Naive thymus-derived CD8-positive, alpha-beta T cell (primary cell): ENCODE measurements at regions not wholly inside any gene's neighbourhood (a gene's known extent, or its start where the extent isn't known, plus 50 kb on each side); places are given as distances from the start of the nearest gene placed in this dataset.
"Not testable (repeated sequence)": the region's sequence is repeated elsewhere in the genome, so short reads cannot be mapped to it uniquely, and the experiment has no call there.

Experiments
- ATAC-seq, 2 donors: fragments of 150-1000 bp; cut with Tn5 transposase in 1 of 2; sonication (Bioruptor Pico), chemical (Tn5 transposase) in 1 of 2; 1 replicate in 1 of 2; 2 replicates in 1 of 2; pipeline ENCODE4 v1.10.0; 2021; ENCODE audit warnings: mild to moderate bottlenecking in 2 of 2, moderate library complexity in 2 of 2
- POLR2A ChIA-PET: fragments of 350-600 bp; sonication (Branson Sonifier 250); formaldehyde crosslinking; loops from one replicate; lab custom pipeline; 2021; ENCODE audit warnings: antibody characterized with exemption; lab: Charles Lee
- DNase-seq, 10 donors: peaks; one replicate each; pipeline versions ENCODE4 v3.0.0 to v3.0.0-alpha.2; 2020 to 2022
- H3K27ac Mint-ChIP-seq, 10 donors: one replicate each; pipeline ENCODE4 v1.8.0; 2020 to 2022; ENCODE audit warnings: mild to moderate bottlenecking in 10 of 10, mixed read lengths in 10 of 10, moderate library complexity in 4 of 10, inconsistent platforms in 1 of 10
- H3K27me3 Mint-ChIP-seq, 5 donors: one replicate each; pipeline ENCODE4 v1.8.0; 2021 to 2022; ENCODE audit warnings: mixed read lengths in 5 of 5
- H3K36me3 Mint-ChIP-seq, 3 donors: one replicate each; pipeline ENCODE4 v1.8.0; 2020 to 2022; ENCODE audit warnings: mixed read lengths in 3 of 3, mild to moderate bottlenecking in 2 of 3, inconsistent platforms in 1 of 3
- H3K4me1 Mint-ChIP-seq, 4 donors: one replicate each; pipeline ENCODE4 v1.8.0; 2021 to 2022; ENCODE audit warnings: mixed read lengths in 4 of 4
- H3K4me3 Mint-ChIP-seq, 10 donors: one replicate each; pipeline ENCODE4 v1.8.0; 2020 to 2022; ENCODE audit warnings: mild to moderate bottlenecking in 10 of 10, mixed read lengths in 10 of 10, moderate library complexity in 6 of 10, inconsistent platforms in 1 of 10
- H3K9me3 Mint-ChIP-seq, 9 donors: one replicate each; pipeline ENCODE4 v1.8.0; 2020 to 2022; ENCODE audit warnings: mixed read lengths in 9 of 9, mild to moderate bottlenecking in 3 of 9, inconsistent platforms in 1 of 9, moderate library complexity in 1 of 9

DNA sequence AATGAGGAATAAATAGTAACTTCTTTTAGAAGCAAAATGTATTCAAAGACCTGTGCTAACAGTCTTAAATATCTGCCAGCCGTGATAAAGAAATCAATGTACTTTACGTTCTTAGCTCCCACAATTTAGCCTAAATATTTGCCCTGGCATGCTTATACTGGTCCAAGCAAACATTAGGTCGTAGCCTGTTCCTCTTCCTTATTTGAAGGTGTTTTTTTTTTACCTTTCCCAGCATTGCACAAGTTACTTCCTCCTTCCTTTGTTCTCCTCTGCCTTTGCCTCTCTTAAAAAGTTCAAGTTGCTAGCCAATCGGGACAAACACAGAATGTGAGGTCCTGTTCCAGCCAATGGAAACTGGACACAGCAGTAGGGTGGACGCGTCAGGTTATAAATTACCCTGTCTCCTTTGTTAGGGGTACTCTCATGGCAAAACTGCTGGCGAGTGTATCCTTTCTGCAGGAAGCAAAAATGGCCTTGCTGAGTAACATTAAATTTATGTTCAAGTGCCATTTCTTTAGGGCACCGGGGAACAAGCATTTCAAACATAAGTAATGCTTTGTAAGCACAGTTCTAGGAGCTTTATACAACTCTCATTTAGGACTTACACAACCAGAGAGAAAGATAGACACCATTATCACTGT lies 134.1 kb downstream of the RRAGC start:
- POLR2A ChIA-PET, H3K4me3 Mint-ChIP-seq: not testable (repeated sequence)

DNA sequence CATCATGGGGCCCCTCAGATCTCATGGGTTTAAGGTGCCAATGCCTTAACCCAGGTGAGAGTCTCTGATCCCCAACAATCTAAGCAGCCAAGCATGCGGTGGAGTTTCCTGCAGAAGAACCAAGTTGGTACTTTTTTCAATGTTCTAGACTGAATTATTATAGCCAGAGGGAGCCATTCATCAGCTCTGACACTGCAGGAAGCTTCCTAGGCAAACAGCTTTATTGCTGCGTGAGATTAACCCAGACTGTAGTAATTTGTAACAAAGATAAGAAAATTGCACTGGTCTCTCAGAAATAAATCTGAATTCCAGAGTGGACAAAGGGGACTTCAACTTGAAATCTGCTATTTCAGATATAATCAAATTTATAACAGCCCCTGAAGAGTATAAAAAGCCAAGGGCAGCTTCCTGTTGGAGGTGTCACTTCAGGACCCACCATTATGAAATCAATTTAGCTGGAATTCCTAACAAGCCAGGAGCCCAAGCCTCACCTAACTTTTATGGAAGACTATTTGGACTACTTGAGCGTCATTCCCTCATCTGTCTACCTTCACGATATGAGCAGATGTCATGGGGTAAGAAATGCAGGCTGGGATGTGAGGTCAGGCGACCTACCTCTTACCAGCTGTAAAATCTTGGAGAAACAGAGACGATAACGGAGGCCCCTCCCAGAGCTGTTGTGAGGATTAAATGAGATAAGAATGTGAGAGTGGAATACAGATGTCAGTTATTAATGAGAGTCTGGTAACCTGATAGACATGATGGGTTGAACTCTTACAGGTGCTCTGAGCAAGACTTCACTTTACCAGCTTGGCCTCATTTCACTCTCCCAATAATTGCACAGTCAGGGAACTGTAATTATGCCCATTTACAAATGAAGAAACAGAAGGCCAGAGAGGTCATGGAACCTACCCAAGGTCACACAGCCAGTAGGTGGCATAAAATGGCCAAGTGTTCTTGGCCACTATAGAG lies 135.1 kb downstream of the RRAGC start:
- Mint-ChIP-seq H3K27me3 (peaks cover 59 to 92% (median 65%) of the 10 kb centered on the region in 5 donors), H3K4me3 (no peak overlapping the region)
- POLR2A ChIA-PET, result no interaction called here

More for the DNA sequence above, 134.1 kb downstream of the RRAGC start:
- H3K36me3 Mint-ChIP-seq, ATAC-seq, DNase-seq, H3K27ac Mint-ChIP-seq, H3K9me3 Mint-ChIP-seq, H3K4me1 Mint-ChIP-seq: not testable (repeated sequence)
- peaks cover 57 to 92% (median 69%) of the 10 kb centered on the region in 5 donors for H3K27me3 Mint-ChIP-seq

DNA sequence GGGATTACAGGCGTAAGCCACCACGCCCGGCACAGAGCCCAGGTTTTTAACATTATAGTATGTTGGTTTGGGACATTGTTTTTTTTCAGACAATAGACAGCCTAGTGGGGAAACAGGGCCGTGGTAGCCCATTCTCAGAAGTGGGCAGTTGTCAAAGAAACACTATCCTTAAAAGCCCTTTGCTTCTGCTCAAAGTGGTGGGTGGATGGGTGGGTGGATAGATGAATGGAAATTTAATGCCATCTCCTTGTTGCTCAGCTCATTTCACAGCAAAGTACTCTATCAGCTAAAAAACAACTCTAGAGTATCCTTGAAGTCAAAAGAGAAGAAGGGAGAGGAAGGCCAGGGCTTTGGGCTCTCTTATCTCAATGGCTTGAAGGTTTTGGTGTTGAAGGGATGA lies 137.8 kb downstream of the RRAGC start:
- DNase-seq (no peak), ATAC-seq (no peak)
- Mint-ChIP-seq H3K9me3 (peaks cover 0 to 1% (median 0%) of the 10 kb centered on the region in 9 donors), H3K27me3 (peaks cover 44 to 74% (median 54%) of the 10 kb centered on the region in 5 donors), H3K4me3 (no peak overlapping the region), H3K36me3 (no peaks in the 10 kb centered on the region), H3K27ac (peak overlapping the region in 1 of 10 donors; percentile 6), H3K4me1 (peaks cover 0 to 2% (median 0%) of the 10 kb centered on the region in 4 donors)
- POLR2A ChIA-PET, result no interaction called here

More for the DNA sequence above, 135.1 kb downstream of the RRAGC start:
- DNase-seq, result no peak
- H3K4me1 Mint-ChIP-seq, result peaks cover 0 to 4% (median 1%) of the 10 kb centered on the region in 4 donors
- H3K27ac Mint-ChIP-seq, result no peak overlapping the region
- ATAC-seq, result no peak
- no peaks in the 10 kb centered on the region for H3K9me3 Mint-ChIP-seq
- H3K36me3 Mint-ChIP-seq, result no peaks in the 10 kb centered on the region

DNA sequence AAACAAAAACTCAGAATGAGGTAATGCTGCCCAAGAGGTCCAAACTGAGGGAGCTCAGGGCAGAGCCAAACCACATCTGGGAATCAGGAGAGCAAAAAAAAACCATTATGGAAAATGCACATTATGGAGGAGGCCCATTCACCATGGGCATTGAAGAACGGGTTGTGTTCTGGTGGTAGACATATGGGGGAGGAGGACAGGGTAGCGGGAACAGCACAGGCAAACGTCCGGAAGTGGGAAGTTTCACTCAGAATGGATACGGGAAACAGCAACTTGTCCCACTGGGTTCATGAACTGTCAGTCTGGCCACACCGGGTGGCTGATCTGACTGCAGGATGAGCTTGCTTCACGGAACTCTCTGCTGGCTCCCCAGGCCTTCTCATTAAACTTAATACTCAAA lies 139.7 kb downstream of the RRAGC start:
- no peak overlapping the region for H3K4me3 Mint-ChIP-seq
- no peak overlapping the region for H3K27ac Mint-ChIP-seq
- no peaks in the 10 kb centered on the region for H3K4me1 Mint-ChIP-seq
- POLR2A ChIA-PET, result interaction anchor here (0.7 kb wide), 1 partner anchor 304 kb away, joined by 3 read pairs; no protein-coding TSS in a partner anchor
- ATAC-seq (no peak), DNase-seq (no peak)
- H3K9me3 Mint-ChIP-seq, result peaks cover 0 to 12% (median 0%) of the 10 kb centered on the region in 9 donors
- no peaks in the 10 kb centered on the region for H3K36me3 Mint-ChIP-seq
- H3K27me3 Mint-ChIP-seq, result peaks cover 27 to 54% (median 41%) of the 10 kb centered on the region in 5 donors

DNA sequence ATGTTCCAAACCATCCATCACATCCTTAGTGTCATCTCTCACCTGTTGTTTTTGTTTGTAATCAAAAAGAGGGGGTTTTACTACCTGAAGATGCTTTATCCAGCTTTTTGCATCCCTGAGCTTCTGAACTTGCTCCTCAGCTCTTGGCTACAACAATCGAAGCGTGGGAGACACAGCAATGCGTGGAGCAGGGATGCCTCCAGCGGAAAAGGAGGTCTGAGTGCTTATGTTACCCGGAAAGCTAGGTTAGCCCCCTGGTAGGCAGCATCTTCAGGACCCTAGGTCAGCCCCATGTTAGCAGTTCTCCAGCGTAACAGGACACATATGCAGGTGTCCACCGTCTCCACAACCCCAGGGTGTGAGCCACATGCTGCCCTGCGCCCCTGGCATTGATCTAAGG lies 141.5 kb downstream of the RRAGC start:
- POLR2A ChIA-PET, result no interaction called here
- H3K36me3 Mint-ChIP-seq, result no peaks in the 10 kb centered on the region
- no peak overlapping the region for H3K4me3 Mint-ChIP-seq
- H3K27me3 Mint-ChIP-seq, result peaks cover 13 to 36% (median 26%) of the 10 kb centered on the region in 5 donors
- H3K9me3 Mint-ChIP-seq, result peaks cover 0 to 13% (median 0%) of the 10 kb centered on the region in 9 donors
- ATAC-seq (no peak), DNase-seq (no peak)
- no peak overlapping the region for H3K27ac Mint-ChIP-seq
- H3K4me1 Mint-ChIP-seq, result no peaks in the 10 kb centered on the region

DNA sequence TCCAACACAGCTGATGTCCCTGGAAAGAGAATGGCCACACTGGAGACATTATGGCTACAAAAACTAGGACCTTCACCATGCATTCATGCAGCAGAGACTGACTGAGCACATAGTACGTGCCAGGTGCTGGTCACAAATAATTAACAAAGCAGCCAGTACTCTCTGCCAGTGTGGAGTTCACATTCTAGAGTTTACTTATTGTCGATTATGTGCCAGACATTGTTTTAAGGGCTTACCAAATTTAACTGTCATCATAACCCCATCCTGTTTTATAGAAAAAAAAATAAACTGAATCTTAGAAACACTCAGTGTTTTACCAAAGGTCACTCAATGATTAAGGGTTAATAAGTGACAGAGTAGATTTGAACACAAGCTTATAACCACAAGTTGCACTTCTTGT lies 143.3 kb downstream of the RRAGC start:
- Mint-ChIP-seq H3K27ac (no peak overlapping the region), H3K4me1 (no peaks in the 10 kb centered on the region), H3K9me3 (peaks cover 0 to 13% (median 0%) of the 10 kb centered on the region in 9 donors), H3K4me3 (no peak overlapping the region), H3K27me3 (peaks cover 8 to 20% (median 15%) of the 10 kb centered on the region in 5 donors), H3K36me3 (no peaks in the 10 kb centered on the region)
- DNase-seq (no peak), ATAC-seq (no peak)
- POLR2A ChIA-PET, result no interaction called here

DNA sequence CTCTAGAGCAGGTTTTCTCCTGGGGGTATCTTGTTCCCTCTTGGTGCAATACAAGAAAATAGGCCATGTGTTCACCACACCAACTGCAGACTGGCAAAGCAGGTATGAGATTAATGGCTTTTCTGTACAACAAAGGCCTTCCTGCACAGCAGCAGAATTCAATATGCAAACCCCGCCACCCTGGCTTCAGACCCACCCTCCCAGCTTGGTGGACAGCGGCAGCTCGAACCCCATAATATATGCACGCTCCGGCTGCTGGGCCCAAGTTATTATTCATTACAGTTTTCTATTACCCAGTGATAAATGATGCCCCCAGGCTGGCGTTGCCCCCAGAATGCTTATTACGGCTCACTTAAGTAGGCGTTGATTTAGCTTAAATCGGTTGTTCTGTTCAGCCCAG lies 144.2 kb downstream of the RRAGC start:
- H3K27ac Mint-ChIP-seq, result no peak overlapping the region

DNA sequence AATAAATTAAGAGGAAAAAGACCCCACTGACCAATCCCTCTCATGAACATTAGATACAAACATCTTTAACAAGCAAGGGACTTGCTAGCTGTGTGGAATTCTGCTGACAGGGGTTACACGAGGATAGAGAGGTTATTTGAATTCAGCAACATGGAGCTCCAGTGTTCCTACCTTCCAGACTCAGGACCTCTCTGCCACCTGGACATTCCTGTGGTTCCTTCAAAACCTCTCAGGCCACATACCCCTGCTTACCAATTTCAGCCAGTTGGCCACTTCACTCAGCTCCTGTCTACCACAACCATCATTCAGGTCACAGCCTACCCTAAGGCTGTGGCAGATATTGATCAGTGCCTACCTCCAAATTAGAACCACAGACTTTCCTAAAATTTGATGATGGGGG lies 147.5 kb downstream of the RRAGC start:
- Mint-ChIP-seq H3K4me1 (no peaks in the 10 kb centered on the region), H3K9me3 (peaks cover 0 to 14% (median 2%) of the 10 kb centered on the region in 9 donors), H3K4me3 (no peak overlapping the region), H3K27ac (peak overlapping the region in 1 of 10 donors; percentile 46), H3K27me3 (peaks cover 0 to 11% (median 6%) of the 10 kb centered on the region in 5 donors), H3K36me3 (no peaks in the 10 kb centered on the region)
- DNase-seq (no peak), ATAC-seq (no peak)
- POLR2A ChIA-PET, result no interaction called here

More for the DNA sequence above, 144.2 kb downstream of the RRAGC start:
- POLR2A ChIA-PET, result no interaction called here
- no peak for ATAC-seq
- H3K4me1 Mint-ChIP-seq, result no peaks in the 10 kb centered on the region
- no peak for DNase-seq
- peaks cover 3 to 12% (median 9%) of the 10 kb centered on the region in 5 donors for H3K27me3 Mint-ChIP-seq
- no peak overlapping the region for H3K4me3 Mint-ChIP-seq
- H3K36me3 Mint-ChIP-seq, result no peaks in the 10 kb centered on the region
- peaks cover 0 to 13% (median 2%) of the 10 kb centered on the region in 9 donors for H3K9me3 Mint-ChIP-seq

DNA sequence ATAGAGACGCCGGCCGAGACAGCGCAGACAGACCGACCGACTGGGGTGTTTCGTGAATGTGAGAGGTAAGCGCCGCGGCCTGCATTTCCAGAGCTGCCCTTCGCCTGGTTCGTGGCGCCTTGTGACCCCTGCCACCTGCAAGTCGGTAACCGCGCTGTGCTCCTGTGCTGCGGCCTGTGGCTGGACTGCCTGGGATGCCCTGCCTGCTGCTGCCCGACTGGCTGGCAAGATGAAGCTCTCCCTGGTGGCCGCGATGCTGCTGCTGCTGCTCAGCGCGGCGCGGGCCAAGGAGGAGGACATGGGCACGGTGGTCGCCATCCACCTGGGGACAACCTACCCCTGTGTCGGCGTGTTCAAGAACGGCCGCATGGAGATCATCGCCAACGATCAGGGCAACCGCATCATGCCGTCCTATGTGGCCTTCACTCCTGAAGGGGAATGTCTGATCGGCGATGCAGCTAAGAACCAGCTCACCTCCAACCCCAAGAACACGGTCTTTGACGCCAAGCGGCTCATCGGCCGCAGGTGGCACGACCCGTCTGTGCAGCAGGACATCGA lies 150.8 kb downstream of the RRAGC start:
- ATAC-seq, result no peak

DNA sequence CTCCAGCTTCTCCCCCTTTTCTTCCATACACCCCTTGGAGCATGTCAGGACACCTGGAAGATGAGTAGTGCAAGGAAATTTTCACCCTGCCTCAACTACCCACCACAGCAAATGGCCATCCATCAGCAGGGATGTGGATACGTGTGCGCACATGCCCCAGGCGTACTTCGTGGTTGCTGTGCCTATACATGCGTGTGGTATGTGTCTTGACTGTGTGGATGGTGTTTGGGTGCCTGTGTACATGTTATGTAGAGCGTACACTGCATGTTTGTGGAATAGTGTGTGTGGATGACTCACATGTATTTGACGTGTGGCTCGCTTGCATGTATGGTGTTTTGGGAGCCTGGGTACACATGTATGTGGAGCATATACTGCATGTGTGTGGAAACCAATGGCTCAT lies 158.5 kb downstream of the RRAGC start:
- no peak for ATAC-seq
- no peak for DNase-seq
- H3K9me3 Mint-ChIP-seq, result peaks cover 4 to 35% (median 17%) of the 10 kb centered on the region in 9 donors
- POLR2A ChIA-PET, result no interaction called here
- H3K27ac Mint-ChIP-seq, result no peak overlapping the region
- H3K4me3 Mint-ChIP-seq, result no peak overlapping the region
- H3K36me3 Mint-ChIP-seq, result peaks cover 0 to 21% (median 6%) of the 10 kb centered on the region in 3 donors
- H3K27me3 Mint-ChIP-seq, result peaks cover 22 to 49% (median 39%) of the 10 kb centered on the region in 5 donors
- no peaks in the 10 kb centered on the region for H3K4me1 Mint-ChIP-seq

More for the DNA sequence above, 150.8 kb downstream of the RRAGC start:
- DNase-seq, result no peak
- H3K4me3 Mint-ChIP-seq, result no peak overlapping the region
- H3K4me1 Mint-ChIP-seq, result no peaks in the 10 kb centered on the region
- H3K9me3 Mint-ChIP-seq, result peaks cover 1 to 30% (median 19%) of the 10 kb centered on the region in 9 donors
- POLR2A ChIA-PET, result no interaction called here
- peaks cover 0 to 22% (median 0%) of the 10 kb centered on the region in 3 donors for H3K36me3 Mint-ChIP-seq
- H3K27ac Mint-ChIP-seq, result no peak overlapping the region
- peaks cover 16 to 36% (median 23%) of the 10 kb centered on the region in 5 donors for H3K27me3 Mint-ChIP-seq

DNA sequence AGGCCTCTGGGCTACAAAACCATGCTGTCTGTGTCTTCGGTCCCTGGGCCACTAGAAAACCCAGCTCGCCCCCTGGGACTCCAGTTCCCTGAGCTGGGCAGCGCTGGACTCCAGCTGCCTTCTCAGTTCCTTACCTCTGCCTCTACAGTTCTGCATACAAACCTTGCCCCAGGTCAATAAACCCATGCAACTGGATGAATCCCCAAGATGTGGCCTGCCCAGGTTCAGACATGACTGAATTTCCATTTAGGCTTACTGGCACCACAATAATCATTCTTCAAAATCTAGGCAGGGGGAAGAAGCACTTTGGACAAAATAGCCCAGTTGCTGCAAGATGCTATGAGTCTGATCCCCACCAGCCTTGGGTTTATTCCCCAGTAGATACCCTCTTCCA lies 159.5 kb downstream of the RRAGC start:
- ATAC-seq (no peak), DNase-seq (no peak)
- Mint-ChIP-seq H3K27me3 (peaks cover 18 to 43% (median 38%) of the 10 kb centered on the region in 5 donors), H3K4me1 (no peaks in the 10 kb centered on the region), H3K4me3 (no peak overlapping the region), H3K36me3 (peaks cover 0 to 14% (median 6%) of the 10 kb centered on the region in 3 donors), H3K27ac (no peak overlapping the region), H3K9me3 (peaks cover 1 to 25% (median 11%) of the 10 kb centered on the region in 9 donors)
- POLR2A ChIA-PET, result no interaction called here

DNA sequence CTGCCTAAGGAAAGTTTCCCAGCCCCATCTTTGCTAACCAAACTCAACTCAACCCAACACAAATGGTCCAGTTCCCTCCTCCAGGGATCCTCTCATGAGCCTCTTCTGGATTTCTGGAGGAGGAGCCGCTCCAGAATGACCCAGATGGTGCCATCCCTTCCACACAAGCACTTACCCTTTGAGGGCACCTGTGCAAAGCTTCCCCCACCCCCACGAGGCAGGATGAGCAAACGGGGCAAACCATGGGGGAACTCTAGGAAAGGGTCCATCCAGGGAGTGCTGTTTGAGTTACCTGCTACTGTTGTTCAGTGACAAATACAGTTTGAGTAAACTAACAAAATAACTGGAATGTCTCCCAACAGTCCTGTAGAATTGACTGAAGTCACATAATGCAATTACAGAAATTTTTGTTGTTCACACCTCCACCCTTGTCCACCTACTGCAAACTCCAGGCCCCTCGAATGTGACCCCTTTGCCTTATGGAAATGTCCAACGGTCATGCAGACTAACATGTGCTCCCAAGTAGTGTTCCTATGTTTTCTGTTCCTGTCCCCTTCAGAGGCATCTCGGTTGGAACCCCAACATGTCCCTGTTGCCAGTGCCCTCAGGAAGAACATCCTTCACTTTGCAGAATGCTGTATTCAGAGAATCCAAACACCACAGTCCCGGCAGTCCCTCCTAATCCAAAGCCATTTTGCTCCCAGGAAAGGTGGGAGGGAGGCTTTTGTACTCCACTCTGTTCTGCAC lies 160.1 kb downstream of the RRAGC start:
- Mint-ChIP-seq H3K4me1 (no peaks in the 10 kb centered on the region), H3K4me3 (no peak overlapping the region), H3K9me3 (peaks cover 0 to 28% (median 9%) of the 10 kb centered on the region in 9 donors), H3K27ac (no peak overlapping the region), H3K36me3 (peaks cover 0 to 12% (median 6%) of the 10 kb centered on the region in 3 donors), H3K27me3 (peaks cover 19 to 44% (median 33%) of the 10 kb centered on the region in 5 donors)
- DNase-seq, result no peak
- POLR2A ChIA-PET, result no interaction called here
- ATAC-seq, result no peak
